Endothelial cell of umbilical vein (primary cell): ENCODE measurements at regions not wholly inside any gene's neighbourhood (a gene's known extent, or its start where the extent isn't known, plus 50 kb on each side); places are given as distances from the start of the nearest gene placed in this dataset.

ENCODE experiments used
- BruUV-seq: library from RNA; stranded (reverse); fragments of 400-500 nt; replicated peaks from 2 replicates; lab custom pipeline; 2021; lab: Mats Ljungman, UMichigan
- CTCF ChIA-PET: fragments of 300-600, 350-600 bp; sonication (Branson Sonifier 250); formaldehyde crosslinking; loops from one replicate; lab custom pipeline; 2021; ENCODE audit warnings: antibody characterized with exemption, inconsistent platforms; lab: Charles Lee
- POLR2A ChIA-PET: fragments of 300-600, 350-600 bp; sonication (Branson Sonifier 250); formaldehyde crosslinking; loops from one replicate; lab custom pipeline; 2021; ENCODE audit warnings: antibody characterized with exemption, inconsistent platforms; lab: Charles Lee
- DNase-seq: peaks from one replicate; pipeline ENCODE4 v3.0.0-alpha.2; 2011; ENCODE audit warnings: low read depth, low spot score
- FAIRE-seq: peaks from 2 replicates; lab custom pipeline; 2011; peaks lifted over from hg19 to GRCh38; lab: Jason Lieb, UNC
- H2AFZ ChIP-seq: 2 replicates; pipeline ENCODE4 v1.6.0; 2012; ENCODE audit warnings: low read depth, low read length, control low read depth, inconsistent platforms
- H3K27ac ChIP-seq: 2 replicates; pipeline ENCODE4 v1.5.1; 2011; ENCODE audit warnings: low read depth, mild to moderate bottlenecking, control low read depth, low read length, moderate library complexity; ENCODE audit not compliant: insufficient read depth
- H3K27me3 ChIP-seq, 2 experiments: 2 replicates each; pipeline versions ENCODE4 v1.6.0 to v1.6.1; 2011; ENCODE audit warnings: low read length in 2 of 2, mixed read lengths in 1 of 2; ENCODE audit not compliant: control insufficient read depth in 2 of 2, insufficient read depth in 2 of 2
- H3K36me3 ChIP-seq, 2 experiments: 2 replicates in 1 of 2; 3 replicates in 1 of 2; pipeline ENCODE4 v1.5.1; 2011; ENCODE audit warnings: low read length in 2 of 2, mild to moderate bottlenecking in 1 of 2, moderate library complexity in 1 of 2; ENCODE audit not compliant: control insufficient read depth in 2 of 2, insufficient read depth in 2 of 2; ENCODE audit errors: extremely low read depth in 1 of 2
- H3K4me1 ChIP-seq: 3 replicates; pipeline ENCODE4 v1.5.1; 2011; ENCODE audit warnings: mild to moderate bottlenecking, low read length; ENCODE audit not compliant: control insufficient read depth, insufficient read depth; ENCODE audit errors: extremely low read depth
- H3K4me2 ChIP-seq: 2 replicates; pipeline ENCODE4 v1.6.1; 2011; ENCODE audit warnings: low read length, control low read depth, mixed read lengths; ENCODE audit not compliant: insufficient read depth
- H3K4me3 ChIP-seq, 3 experiments: fragments of 200-600 bp in 1 of 3; sonication (generic), shearing (Covaris generic) in 1 of 3; replicated peaks in 1 of 3; 2 replicates each; pipeline ENCODE4 v1.5.1; 2011 to 2016; ENCODE audit warnings: control low read depth in 3 of 3, low read length in 3 of 3, mild to moderate bottlenecking in 2 of 3, inconsistent platforms in 1 of 3, low read depth in 1 of 3, moderate library complexity in 1 of 3; ENCODE audit not compliant: insufficient read depth in 1 of 3
- H3K79me2 ChIP-seq: 2 replicates; pipeline ENCODE4 v1.6.0; 2012; ENCODE audit warnings: low read length, inconsistent platforms; ENCODE audit not compliant: control insufficient read depth, insufficient read depth
- H3K9ac ChIP-seq: replicated peaks from 2 replicates; pipeline ENCODE3; 2011; ENCODE audit warnings: low read length, control low read depth; ENCODE audit not compliant: insufficient read depth; ENCODE audit errors: extremely low read depth
- H3K9me1 ChIP-seq: replicated peaks from 3 replicates; pipeline ENCODE4 v1.6.0; 2011; ENCODE audit warnings: mild to moderate bottlenecking, low read length; ENCODE audit not compliant: control insufficient read depth, insufficient read depth; ENCODE audit errors: extremely low read depth
- H3K9me3 ChIP-seq: replicated peaks from 2 replicates; pipeline ENCODE4 v1.5.1; 2012; ENCODE audit warnings: low read length, inconsistent platforms; ENCODE audit not compliant: control insufficient read depth, insufficient read depth
- H4K20me1 ChIP-seq: replicated peaks from 2 replicates; pipeline ENCODE3; 2011; ENCODE audit warnings: mild to moderate bottlenecking, low read length; ENCODE audit not compliant: control insufficient read depth, insufficient read depth; ENCODE audit errors: extremely low read depth
- CTCF ChIP-seq, 2 donors: IDR thresholded peaks; 1 replicate in 1 of 2; 2 replicates in 1 of 2; pipeline ENCODE4 v1.5.1; 2011; ENCODE audit warnings: low read length in 2 of 2, mild to moderate bottlenecking in 2 of 2, moderate library complexity in 2 of 2, control low read depth in 1 of 2, inconsistent platforms in 1 of 2, low read depth in 1 of 2; ENCODE audit not compliant: insufficient read depth in 1 of 2; ENCODE audit errors: extremely low read depth in 1 of 2
- EZH2 ChIP-seq: IDR thresholded peaks from 2 replicates; pipeline ENCODE4 v1.6.1; 2012; ENCODE audit warnings: borderline replicate concordance, low read depth, mild to moderate bottlenecking, moderate library complexity, low read length, inconsistent platforms; ENCODE audit not compliant: severe bottlenecking
- FOS ChIP-seq: IDR thresholded peaks from 2 replicates; pipeline ENCODE4 v1.6.1; 2011; ENCODE audit warnings: mild to moderate bottlenecking, low read length, moderate library complexity, borderline replicate concordance; ENCODE audit not compliant: insufficient read depth
- GATA2 ChIP-seq: IDR thresholded peaks from 2 replicates; pipeline ENCODE4 v1.7.0; 2011; ENCODE audit warnings: low read depth, mild to moderate bottlenecking, moderate library complexity, mixed read lengths, low read length; ENCODE audit not compliant: insufficient read length, insufficient read depth
- JUN ChIP-seq: IDR thresholded peaks from 2 replicates; pipeline ENCODE4 v1.6.1; 2011; ENCODE audit warnings: borderline replicate concordance, low read depth; ENCODE audit not compliant: insufficient read length, insufficient read depth
- MAX ChIP-seq: IDR thresholded peaks from 2 replicates; pipeline ENCODE4 v1.6.1; 2011; ENCODE audit not compliant: insufficient read depth, insufficient read length
- MYC ChIP-seq: IDR thresholded peaks from one replicate; pipeline ENCODE4 v1.6.1; 2011; ENCODE audit warnings: mild to moderate bottlenecking, low read depth, low read length
- POLR2A ChIP-seq: IDR thresholded peaks from 2 replicates; pipeline ENCODE4 v1.6.1; 2012; ENCODE audit warnings: low read depth, mild to moderate bottlenecking, control low read depth, low read length
- POLR2AphosphoS5 ChIP-seq: IDR thresholded peaks from 2 replicates; pipeline ENCODE4 v1.6.1; 2012; ENCODE audit warnings: low read depth, mild to moderate bottlenecking, control low read depth, low read length, moderate library complexity; ENCODE audit not compliant: insufficient read depth
- dilution Hi-C: fragments of 300-500 bp; cut with MboI; formaldehyde crosslinking; loops from one replicate; pipeline ENCODE4 v1.15.0; 2019; ENCODE audit warnings: low sequenced_read_pairs; ENCODE audit not compliant: extremely low pct_ligation_motif_present
- intact Hi-C: fragments of 100-400 bp; cut with micrococcal nuclease; formaldehyde crosslinking; loops from one replicate; pipeline ENCODE4 v1.10.0; 2022

- H3K9me1 ChIP-seq, result no peaks in the 10 kb centered on the region
- H3K9ac ChIP-seq, result no peak overlapping the region
- CTCF ChIA-PET, result interaction anchor here (1.8 to 1.9 kb wide), 2 partner anchors 17 to 23 kb away, joined by 4 to 5 read pairs; no protein-coding TSS in a partner anchor
- no peak for DNase-seq
- dilution Hi-C loops (no loop called here), intact Hi-C loops (no loop called here)
- FAIRE-seq, result no peak
- no peak overlapping the region for H3K27ac ChIP-seq
- POLR2A ChIA-PET, result no interaction called here
- TF ChIP-seq MYC (no peak), FOS (no peak), EZH2 (no peak), GATA2 (no peak), POLR2AphosphoS5 (no peak), MAX (no peak), CTCF (IDR thresholded peaks at IDR 0.05; ENCODE audit: extremely low read depth in 1 of 2, insufficient read depth in 1 of 2, low read depth in 1 of 2, low read length in 2 of 2) (no peak), POLR2A (no peak), JUN (no peak)
- BruUV-seq, result no TSS peak
- no peak overlapping the region for H2AFZ ChIP-seq
- no peaks in the 10 kb centered on the region for H3K79me2 ChIP-seq
- H3K36me3 ChIP-seq, result no peaks in the 10 kb centered on the region
- no peak overlapping the region for H3K4me2 ChIP-seq
- no peak overlapping the region for H3K4me3 ChIP-seq
- no peaks in the 10 kb centered on the region for H3K9me3 ChIP-seq
- H3K27me3 ChIP-seq, result no peaks in the 10 kb centered on the region
- no peaks in the 10 kb centered on the region for H4K20me1 ChIP-seq
- peaks cover 3% of the 10 kb centered on the region for H3K4me1 ChIP-seq
Observed at GRCh38 chr1:91578320-91579109, 77.9 kb downstream of the CDC7 start.
